Transverse colon (tissue), 3 donors: ENCODE measurements at regions not wholly inside any gene's neighbourhood (a gene's known extent, or its start where the extent isn't known, plus 50 kb on each side); places are given as distances from the start of the nearest gene placed in this dataset.

Experiments
- EP300 ChIP-seq: sonication (generic); formaldehyde crosslinking; IDR thresholded peaks from one replicate; pipeline ENCODE4 v1.6.1; 2017; ENCODE audit warnings: antibody characterized with exemption, low read depth
- POLR2A ChIP-seq: fragments of 450-650 bp; IDR thresholded peaks from one replicate; pipeline ENCODE4 v1.6.1; 2016; ENCODE audit warnings: antibody characterized with exemption, mild to moderate bottlenecking, moderate library complexity
- TF ChIP-seq, protein P1 (sequence below), 5 experiments: fragments of 200-600 bp in 3 of 5; fragments of 450-650 bp in 2 of 5; sonication (generic) in 3 of 5; IDR thresholded peaks; 1 replicate in 2 of 5; 2 replicates in 3 of 5; pipeline ENCODE4 v1.5.1; 2016 to 2017; ENCODE audit warnings: antibody characterized with exemption in 5 of 5, inconsistent platforms in 3 of 5, mild to moderate bottlenecking in 2 of 5, moderate library complexity in 1 of 5

DNA sequence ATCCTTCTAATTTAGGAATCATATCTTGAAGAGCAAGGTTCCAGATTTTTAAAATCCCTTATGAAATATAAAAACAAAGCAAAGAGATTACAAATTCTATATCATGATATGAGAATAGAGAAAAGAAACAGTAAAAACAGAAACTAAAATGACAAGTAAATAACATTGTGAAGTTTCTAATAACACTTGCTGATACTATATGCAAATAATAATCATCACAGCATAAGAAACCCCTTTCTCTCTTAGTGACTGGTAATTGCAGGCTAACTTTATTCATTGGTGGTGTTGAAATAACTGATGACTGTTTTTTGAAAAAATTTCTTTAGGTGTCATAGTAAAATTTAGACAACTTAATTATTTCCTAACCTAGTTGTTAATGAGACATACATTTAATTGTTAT lies 281.6 kb downstream of the PLA2G4A start:
- TF ChIP-seq, protein P1, sequence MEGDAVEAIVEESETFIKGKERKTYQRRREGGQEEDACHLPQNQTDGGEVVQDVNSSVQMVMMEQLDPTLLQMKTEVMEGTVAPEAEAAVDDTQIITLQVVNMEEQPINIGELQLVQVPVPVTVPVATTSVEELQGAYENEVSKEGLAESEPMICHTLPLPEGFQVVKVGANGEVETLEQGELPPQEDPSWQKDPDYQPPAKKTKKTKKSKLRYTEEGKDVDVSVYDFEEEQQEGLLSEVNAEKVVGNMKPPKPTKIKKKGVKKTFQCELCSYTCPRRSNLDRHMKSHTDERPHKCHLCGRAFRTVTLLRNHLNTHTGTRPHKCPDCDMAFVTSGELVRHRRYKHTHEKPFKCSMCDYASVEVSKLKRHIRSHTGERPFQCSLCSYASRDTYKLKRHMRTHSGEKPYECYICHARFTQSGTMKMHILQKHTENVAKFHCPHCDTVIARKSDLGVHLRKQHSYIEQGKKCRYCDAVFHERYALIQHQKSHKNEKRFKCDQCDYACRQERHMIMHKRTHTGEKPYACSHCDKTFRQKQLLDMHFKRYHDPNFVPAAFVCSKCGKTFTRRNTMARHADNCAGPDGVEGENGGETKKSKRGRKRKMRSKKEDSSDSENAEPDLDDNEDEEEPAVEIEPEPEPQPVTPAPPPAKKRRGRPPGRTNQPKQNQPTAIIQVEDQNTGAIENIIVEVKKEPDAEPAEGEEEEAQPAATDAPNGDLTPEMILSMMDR (IDR thresholded peaks at IDR 0.05) = no peak
- TF ChIP-seq POLR2A (no peak), EP300 (no peak)
